GM12864 (cell line): ENCODE measurements at regions not wholly inside any gene's neighbourhood (a gene's known extent, or its start where the extent isn't known, plus 50 kb on each side); places are given as distances from the start of the nearest gene placed in this dataset.

Experiments
- DNase-seq: peaks from one replicate; pipeline ENCODE4 v3.0.0-alpha.2; 2011; ENCODE audit warnings: low read depth
- H3K4me3 ChIP-seq: 2 replicates; pipeline ENCODE4 v1.5.1; 2011; ENCODE audit warnings: mild to moderate bottlenecking, low read depth, low read length, control low read depth
- TF ChIP-seq, protein P1 (sequence below): IDR thresholded peaks from 2 replicates; pipeline ENCODE4 v1.5.1; 2011; ENCODE audit warnings: low read depth, mild to moderate bottlenecking, moderate library complexity, low read length, control low read depth, inconsistent platforms; ENCODE audit errors: missing control alignments

DNA sequence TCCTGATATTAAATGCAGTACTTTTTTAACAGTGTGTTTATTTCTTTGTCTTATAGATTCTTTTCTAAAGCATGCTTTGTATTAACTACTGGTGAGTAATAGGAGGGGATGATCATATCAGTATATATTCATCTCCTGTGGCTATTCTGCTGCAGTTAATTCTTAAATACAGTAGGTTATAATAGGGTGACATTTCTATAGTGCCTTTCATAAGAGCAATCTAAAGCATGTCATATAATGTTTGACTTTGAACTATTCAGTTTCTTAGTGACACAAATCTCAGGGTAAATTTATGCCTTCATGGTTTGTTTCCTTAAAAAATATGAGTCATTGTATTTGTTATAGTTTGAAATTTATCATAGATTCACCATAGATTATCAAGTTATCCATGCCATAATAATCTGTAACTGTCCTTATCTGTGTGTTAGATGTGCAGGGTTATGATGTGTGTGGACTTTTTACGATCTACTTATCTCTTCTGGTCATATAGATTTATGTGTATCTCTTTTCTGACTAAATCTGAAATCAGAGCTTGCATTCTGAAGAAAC, 1019.5 kb downstream of the NR2F1-AS1 start:
- TF ChIP-seq, protein P1, sequence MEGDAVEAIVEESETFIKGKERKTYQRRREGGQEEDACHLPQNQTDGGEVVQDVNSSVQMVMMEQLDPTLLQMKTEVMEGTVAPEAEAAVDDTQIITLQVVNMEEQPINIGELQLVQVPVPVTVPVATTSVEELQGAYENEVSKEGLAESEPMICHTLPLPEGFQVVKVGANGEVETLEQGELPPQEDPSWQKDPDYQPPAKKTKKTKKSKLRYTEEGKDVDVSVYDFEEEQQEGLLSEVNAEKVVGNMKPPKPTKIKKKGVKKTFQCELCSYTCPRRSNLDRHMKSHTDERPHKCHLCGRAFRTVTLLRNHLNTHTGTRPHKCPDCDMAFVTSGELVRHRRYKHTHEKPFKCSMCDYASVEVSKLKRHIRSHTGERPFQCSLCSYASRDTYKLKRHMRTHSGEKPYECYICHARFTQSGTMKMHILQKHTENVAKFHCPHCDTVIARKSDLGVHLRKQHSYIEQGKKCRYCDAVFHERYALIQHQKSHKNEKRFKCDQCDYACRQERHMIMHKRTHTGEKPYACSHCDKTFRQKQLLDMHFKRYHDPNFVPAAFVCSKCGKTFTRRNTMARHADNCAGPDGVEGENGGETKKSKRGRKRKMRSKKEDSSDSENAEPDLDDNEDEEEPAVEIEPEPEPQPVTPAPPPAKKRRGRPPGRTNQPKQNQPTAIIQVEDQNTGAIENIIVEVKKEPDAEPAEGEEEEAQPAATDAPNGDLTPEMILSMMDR = no peak
- no peak for DNase-seq
- H3K4me3 ChIP-seq = no peak overlapping the region

DNA sequence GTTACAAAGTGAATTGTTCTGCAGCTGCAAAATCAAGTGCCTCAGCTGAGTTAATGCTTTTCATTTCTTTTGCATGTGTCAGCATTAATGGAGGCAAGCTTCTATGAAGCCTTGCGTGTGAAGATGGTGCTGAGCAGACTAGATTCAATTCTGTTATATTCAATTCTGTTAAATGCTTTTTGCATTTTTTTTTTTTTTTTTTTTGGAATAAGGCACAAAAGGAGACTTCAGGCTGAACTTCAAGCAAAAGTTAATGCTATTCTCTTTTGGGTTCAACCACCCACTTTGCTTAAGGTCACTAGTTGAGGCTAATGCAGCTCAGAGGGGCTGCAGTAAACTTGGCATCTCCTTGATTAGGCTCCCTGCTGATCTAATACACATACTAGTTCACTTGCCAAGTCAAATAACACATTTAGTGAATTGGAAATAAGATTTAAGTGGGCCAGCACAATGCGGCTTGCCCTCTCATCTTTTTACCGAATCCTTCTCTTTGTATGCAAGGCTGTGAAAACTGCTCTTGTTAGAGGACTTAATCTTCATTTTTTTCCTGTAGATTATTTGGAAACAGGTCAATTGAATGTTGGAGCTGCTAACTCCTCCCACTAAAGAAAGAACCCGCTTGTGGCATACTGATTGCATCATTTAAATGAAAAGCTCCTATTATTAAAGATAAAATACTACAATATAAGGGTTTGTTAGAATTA, 1020.2 kb downstream of the NR2F1-AS1 start:
- H3K4me3 ChIP-seq = no peak overlapping the region
- TF ChIP-seq, protein P1 = no peak
- no peak for DNase-seq

DNA sequence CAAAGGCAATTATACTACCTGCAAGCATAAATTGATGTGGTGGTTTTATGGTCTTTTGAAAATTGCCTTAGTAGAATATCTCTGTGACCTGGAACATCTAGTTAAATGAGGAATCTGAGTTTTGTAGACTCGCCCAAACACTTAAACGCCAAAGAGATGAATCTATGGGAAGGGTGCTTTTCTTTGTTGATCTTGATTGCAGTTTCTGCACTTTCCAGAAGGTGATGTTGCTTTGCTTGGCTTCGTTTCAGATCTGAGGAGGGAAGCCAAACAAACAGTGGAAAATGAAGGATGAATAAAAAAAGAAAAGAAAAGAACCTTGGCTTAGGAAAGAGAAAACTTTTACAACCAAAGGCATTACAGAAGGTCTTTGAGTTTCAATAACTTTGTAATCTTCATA, 1021.2 kb downstream of the NR2F1-AS1 start:
- DNase-seq = no peak
- TF ChIP-seq, protein P1 = no peak
- H3K4me3 ChIP-seq = no peak overlapping the region

DNA sequence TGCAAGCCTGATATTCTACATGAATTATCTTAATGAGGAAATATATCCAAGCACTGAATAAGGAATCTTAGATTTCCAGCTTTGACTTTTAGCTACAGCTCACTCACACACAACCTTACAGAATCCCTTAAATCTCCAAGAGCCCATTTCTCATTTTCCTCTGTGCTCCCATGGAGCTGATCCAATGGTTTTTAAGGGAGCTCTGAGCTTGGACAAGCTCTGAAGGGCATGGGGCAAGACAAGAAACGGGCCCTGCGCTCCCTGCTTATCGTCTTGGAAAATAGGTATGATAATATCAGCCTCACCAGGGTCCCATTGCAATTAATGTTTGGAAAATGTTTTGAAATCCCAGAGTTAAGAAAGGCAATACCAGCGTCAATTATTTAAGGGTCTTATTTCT, 1021.7 kb downstream of the NR2F1-AS1 start:
- TF ChIP-seq, protein P1 = no peak

DNA sequence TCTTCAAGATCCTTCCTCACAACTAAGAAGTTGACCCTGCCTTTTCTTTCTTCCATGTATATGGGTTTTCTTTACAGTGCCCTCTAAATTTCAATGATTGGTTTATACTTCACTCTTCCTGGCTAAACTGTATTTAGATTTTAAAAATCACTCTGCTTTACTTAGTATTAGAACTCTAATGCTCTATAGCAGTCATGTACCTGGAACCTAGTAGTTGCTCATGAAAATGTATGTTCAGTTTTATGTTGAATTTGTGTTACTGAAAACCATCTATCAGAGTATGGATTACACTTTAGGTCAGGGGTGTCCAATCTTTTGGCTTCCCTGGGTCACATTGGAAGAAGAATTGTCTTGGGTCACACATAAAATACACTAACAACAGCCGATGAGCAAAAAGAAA, 1024.3 kb downstream of the NR2F1-AS1 start:
- H3K4me3 ChIP-seq = no peak overlapping the region
- TF ChIP-seq, protein P1 = no peak
- DNase-seq = no peak

More for the DNA sequence above, 1021.7 kb downstream of the NR2F1-AS1 start:
- no peak overlapping the region for H3K4me3 ChIP-seq
- DNase-seq = no peak

DNA sequence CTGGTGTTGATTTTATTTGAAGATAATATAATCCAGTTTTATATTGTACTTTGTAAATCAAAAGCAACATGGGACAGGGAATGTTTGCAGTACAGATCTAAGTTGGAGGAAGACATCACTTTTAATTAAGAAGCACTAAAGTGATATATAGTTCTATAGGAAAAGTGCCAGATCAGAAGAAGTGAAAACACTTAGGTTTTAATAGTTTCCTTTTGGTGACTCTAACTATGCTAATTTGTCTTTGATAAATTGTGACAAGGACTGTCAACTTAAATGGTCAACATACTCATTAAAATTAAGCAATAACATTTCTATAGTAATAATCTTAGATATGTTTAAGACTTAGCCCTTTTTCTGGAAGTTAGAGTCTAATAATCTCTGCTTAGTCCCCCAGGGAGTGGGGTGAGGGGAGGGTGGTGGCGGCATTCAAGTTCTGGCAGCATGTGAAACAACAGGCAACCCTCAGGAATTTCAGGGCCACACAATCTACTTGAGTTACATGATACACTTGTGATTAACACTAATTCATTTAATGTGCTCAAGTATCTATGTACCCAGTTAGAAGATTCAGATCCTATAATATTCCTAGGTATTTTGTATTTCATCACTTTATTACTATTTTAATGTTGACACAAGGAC, 1026.5 kb downstream of the NR2F1-AS1 start:
- no peak overlapping the region for H3K4me3 ChIP-seq
- TF ChIP-seq, protein P1 = no peak
- DNase-seq = no peak

DNA sequence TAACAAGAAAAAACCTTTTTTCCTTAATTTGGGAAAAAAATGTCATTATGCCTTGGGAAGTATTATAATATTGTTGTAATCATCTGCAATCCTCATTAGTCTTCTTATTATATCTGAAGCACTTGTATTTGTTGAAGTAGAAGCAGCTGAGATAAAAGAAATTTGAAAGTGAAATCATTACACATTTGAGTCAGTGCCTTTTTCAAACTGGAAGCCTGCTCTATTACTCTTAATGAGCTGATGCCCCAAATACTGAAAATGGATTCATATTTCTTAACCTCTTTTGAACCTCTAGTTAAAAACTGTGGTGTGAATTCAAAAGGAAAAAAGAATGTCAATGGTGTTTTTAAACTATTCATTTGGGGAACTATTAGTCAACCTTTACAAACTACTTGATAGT, 1027.7 kb downstream of the NR2F1-AS1 start:
- TF ChIP-seq, protein P1 = no peak
- no peak overlapping the region for H3K4me3 ChIP-seq
- no peak for DNase-seq
